ENCODE measurements at regions not wholly inside any gene's neighbourhood (a gene's known extent, or its start where the extent isn't known, plus 50 kb on each side); places are given as distances from the start of the nearest gene placed in this dataset.

DNA sequence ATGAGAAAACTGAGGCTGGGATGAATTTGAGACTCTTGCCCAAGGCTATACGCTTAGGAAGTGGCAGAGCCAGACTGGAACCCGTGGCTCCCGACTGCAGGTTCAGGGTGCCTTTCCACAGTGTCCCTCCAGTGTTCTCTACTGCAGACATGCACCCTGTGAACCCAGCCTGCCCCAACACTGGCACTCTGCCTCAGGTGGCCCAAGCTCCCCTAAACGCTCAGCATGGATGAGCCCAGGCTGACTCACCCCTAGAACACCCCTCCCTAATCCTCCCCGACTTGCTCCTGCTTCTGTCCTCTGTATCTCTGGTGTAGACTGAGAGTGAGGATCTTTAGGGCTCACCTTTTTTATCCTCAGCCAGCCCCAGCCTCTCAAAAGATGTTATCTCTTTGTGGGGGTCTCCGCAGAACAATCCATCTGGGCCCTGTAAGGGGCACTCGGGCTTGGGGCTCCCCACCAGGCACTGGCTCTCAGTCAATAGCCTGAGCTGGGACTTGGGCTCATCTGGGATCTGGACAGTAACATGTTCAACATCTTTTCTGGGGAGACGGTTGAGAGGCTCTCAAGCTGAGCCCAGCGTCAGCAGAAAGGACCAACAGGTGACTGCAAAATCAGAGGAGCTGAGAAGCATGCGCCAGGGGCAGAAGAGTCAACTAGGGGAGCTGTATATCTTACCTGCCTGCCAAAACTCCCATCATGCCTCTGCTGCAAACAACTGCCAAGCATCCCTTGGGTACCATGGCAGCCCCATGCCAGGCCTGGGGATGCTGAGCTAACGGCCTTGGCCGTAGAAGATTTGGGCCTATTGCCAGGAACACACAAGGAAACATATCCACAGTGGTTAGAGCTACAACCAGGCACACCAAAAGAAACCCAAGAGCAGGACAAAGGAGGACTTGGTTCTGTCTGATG is 176.2 kb downstream of the BUD13 start:
- DNase-seq = no peak

DNA sequence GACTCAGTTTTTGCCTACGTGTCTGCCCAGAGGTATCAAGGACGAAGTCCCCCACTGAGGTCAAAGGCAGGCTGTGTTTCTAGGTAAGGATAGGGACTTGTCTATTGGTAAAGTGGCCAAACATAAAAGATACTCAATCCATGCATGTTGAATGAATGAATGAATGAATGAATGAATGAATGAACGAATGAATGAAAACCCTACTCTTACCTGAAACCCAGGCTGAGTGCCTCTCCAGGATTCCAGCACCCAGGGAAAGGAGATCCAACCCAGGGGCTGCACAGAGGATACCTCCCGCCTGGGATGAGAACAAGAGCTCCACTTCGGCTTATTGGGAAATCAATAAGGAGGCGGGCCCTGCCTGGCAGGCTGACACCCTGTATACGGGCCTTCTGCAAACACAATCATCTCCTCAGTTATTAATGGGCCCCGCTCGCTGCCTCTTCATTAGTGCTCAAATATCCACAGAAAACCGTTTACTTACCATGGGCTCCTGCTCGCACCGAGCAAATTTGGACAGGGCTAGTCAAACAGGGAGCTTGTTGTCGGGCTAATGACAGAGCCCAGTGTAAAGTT is 177.4 kb downstream of the BUD13 start:
- no peak for DNase-seq

GRCh38 chr11:116590844-116591570 is 181.8 kb downstream of the BUD13 start:
- no peak for DNase-seq

DNA sequence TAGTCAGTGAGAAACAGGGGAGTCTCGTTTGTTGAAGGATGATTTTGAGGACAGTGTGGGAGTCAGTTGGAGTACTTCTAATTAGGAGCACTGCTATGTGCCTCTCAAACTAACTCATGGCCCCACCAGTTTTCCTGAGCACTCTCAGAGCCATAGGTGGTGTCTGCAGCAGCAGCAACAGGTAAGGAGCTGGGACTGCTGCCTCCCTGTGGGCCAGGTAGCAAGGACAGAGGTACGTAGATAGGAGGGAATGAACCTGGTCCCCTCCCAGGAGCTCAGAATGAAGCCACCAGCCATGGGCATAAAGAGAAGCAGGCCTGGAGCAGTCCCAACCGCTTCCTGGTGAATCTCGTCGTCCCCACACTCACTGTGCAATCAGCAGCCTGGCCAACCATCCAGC is 183.4 kb downstream of the BUD13 start:
- DNase-seq = no peak

DNA sequence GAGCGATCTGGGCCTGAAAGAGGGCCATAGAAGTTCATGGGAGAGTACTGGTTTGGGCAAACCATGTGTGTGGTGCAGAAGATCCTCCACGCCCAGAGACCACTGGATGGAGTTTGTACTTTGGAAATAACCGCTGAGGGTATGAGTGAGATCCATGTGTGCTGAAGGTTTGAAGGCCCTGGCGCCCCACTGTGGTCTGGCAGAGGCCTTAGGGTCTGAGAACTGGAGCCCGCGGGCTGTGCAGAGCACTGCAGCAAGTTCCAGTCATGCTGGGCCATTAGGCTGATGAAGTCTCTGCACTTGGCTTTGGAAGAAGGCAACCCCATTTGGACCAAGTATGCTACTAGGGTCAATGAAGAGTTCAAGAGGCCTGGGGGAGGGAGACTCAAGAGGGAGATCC is 186.4 kb downstream of the BUD13 start:
- DNase-seq = no peak

DNA sequence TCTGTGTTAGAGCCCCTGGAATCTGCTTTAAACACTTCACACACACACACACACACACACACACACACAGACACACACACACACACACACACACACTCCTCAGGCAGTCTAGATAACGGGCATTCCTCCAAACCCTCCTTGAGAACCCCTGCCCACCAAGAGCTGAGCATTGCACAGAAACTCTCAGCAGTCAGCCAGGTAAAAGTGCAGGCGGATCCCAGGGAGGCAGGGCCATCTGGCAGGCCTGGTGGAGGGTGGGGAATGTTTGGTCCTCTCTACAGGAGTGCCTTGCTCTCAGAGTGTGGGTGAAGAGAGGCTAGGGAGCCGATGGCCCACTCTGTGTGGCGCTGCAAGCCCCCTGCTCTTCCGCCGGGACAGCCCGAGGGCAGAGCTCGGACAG is 190.2 kb downstream of the BUD13 start:
- no peak for DNase-seq

- DNase-seq = no peak
These were observed 191.4 kb downstream of the BUD13 start for GRCh38 chr11:116581349-116581748.

DNA sequence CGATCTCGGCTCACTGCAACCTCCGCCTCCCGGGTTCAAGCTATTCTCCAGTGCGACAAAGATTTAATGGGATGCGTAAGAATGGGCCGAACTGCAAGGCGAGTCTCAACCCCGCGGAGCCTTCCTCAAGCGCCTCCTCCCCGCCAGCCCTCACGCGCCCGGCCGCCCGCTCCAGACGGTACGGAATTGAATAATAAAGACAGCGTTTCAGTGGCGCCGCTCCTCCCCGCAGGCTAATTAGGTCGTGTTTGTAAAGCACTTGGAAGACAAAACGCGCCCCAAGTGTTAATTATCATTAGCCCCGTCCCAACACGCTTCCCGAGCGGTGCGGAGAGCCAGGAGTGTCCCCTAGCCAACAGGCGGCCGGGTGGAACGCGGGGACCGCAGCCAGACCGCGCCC is 192.0 kb downstream of the BUD13 start:
- no peak for DNase-seq

- DNase-seq = no peak
These were observed 192.7 kb downstream of the BUD13 start for GRCh38 chr11:116579857-116580727.

DNA sequence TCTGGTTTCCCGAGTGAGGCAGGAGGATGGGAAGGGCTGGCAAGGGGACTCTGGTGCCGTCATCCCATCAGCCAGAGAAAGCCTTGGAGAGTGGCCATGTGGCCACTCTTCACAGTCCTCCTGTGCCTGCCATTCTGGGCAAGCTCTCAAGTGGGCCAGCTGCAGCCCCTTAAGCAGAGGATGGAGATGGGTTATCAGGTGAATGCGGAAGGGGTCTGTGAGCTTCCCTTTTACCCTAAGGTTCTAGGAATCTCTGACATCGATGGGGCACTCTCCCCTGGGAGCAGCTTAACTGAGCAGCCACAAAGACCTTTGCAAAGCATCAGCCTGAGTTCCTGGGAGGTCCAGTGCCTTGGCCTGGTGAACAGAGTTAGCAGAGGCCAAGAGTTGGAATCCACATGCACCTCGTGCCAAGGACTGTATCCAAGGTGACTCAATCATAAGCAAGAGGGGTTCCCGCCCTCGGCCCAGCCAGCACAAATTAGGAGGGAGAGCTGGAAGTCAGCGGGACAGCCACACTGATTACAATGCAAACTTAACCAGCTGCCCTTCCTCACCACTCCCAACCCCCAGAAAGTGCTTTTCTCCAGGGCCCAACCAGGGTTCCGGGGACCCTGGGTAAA is 193.6 kb downstream of the BUD13 start:
- no peak for DNase-seq

DNA sequence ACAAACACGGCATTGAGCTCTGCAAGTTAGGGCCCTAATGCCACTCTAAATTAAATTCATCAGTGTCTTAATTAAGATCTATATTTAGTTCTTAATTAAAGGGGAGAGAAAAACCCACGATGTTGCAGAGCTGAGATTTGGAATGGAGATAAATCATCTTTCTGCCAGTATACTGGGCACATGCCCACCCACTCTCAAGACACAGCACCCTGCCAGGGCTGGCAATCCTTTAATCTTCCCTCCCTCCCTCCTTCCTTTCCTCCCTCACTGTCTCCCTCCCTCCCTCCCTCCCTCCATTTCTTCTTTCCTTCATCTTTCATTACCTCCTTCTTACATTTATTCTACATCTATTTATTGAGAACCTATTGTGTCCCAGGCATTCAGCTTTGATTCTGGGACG is 194.8 kb downstream of the BUD13 start:
- DNase-seq = no peak

DNA sequence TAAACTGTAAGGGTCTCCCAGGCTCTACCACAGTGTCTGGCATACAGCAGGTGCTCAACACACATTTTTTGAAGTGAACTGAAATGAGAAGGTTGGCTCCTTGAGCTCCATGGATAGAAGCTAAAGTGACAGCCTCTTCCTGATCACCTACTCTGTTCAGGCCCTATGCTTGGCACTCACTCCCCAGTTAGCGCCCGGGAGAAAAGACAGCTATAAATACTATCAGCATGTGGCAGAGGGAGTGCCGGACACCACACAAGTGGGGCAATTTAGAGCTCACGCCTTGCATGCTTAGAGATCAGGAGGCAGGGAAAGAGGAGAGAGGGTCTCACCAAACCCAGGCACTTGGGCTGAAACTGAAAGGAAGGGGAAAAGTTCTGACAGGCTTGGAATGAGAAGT is 195.5 kb downstream of the BUD13 start:
- no peak for DNase-seq

GRCh38 chr11:116576526-116576925 is 196.3 kb downstream of the BUD13 start:
- no peak for DNase-seq

DNA sequence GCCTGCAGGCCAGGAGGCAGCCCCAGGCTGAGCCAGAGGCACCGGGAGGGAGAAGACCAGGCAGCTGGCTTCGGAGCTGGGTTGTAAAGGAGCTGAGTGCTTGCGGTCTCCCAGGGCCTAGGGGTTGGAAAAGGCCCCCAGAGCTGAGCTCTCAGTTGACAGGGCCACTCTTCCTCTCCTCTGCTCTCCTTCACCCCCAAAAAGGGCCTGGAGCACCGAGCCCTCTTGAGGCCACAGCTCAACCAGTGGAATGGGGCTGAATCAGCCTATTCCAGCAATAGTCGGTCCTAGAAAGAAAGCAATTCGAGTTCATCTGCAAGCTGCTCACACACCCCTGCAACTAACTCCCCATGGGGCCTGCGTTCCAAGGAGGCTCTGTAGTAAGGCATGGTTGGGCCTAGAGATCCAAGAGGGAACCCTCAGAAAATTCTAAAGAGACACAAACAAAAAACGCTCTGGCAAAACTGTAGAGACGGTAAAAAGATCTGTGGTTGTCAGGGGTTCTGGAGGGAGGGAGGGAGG is 205.0 kb downstream of the BUD13 start:
- no peak for DNase-seq

GRCh38 chr11:116563712-116564047 is 209.1 kb downstream of the BUD13 start:
- no peak for DNase-seq

- no peak for DNase-seq
These were observed 209.6 kb downstream of the BUD13 start for GRCh38 chr11:116563028-116563711.

- DNase-seq = no peak
These were observed 212.2 kb downstream of the BUD13 start for GRCh38 chr11:116560589-116560988.

- no peak for DNase-seq
These were observed 214.1 kb downstream of the BUD13 start for GRCh38 chr11:116558504-116559211.

GRCh38 chr11:116557282-116557681 is 215.5 kb downstream of the BUD13 start:
- DNase-seq = no peak

DNA sequence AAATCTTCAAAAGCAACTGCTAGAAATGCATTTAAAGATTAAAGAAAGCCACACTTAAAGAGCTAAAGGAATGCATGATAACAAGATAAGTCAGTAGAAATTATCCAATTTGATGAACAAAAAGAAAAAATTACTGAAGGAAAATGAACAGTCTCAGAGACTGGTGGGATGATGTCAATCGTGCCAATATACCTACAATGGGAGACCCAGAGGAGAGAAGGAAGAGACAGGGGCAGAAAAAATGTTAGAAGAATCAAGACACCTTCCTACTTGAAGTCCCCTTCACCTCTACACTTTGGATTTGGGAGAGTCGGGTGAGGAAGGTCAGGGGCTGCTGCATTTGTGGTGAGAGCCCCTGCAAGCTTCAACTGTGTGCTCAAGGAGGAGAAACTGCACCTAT is 216.3 kb downstream of the BUD13 start:
- no peak for DNase-seq

- DNase-seq = no peak
These were observed 219.3 kb downstream of the BUD13 start for GRCh38 chr11:116553482-116553881.
